HepG2 (cell line): ENCODE measurements at regions not wholly inside any gene's neighbourhood (a gene's known extent, or its start where the extent isn't known, plus 50 kb on each side); places are given as distances from the start of the nearest gene placed in this dataset.
A peak's percentile ranks its signal among the peaks of the same experiment; 100 is the strongest.

Source experiments
- FOXO1 ChIP-seq: sonication (generic); formaldehyde crosslinking; IDR thresholded peaks from 2 replicates; pipeline ENCODE4 v1.4.0; 2020; ENCODE audit warnings: missing genetic modification reagents
- HHEX ChIP-seq: IDR thresholded peaks from 2 replicates; pipeline ENCODE4 v1.6.1; 2016; ENCODE audit warnings: control low read depth
- HMG20A ChIP-seq: IDR thresholded peaks from 2 replicates; pipeline ENCODE4 v1.6.1; 2016; ENCODE audit warnings: borderline replicate concordance
- MIXL1 ChIP-seq: IDR thresholded peaks from 2 replicates; pipeline ENCODE4 v1.6.1; 2016
- MLXIP ChIP-seq: sonication (generic); formaldehyde crosslinking; IDR thresholded peaks from 2 replicates; pipeline ENCODE4 v1.9.0; 2021; ENCODE audit warnings: missing genetic modification reagents, borderline replicate concordance
- PCBP1 ChIP-seq: fragments of 200-400 bp; formaldehyde crosslinking; IDR thresholded peaks from 2 replicates; pipeline ENCODE4 v1.6.1; 2017; ENCODE audit warnings: mild to moderate bottlenecking, low read depth, low read length, borderline replicate concordance
- RCOR2 ChIP-seq: IDR thresholded peaks from 2 replicates; pipeline ENCODE4 v1.6.1; 2016; ENCODE audit warnings: missing biosample characterization, missing genetic modification reagents
- SMYD3 ChIP-seq: sonication (generic); formaldehyde crosslinking; IDR thresholded peaks from 2 replicates; pipeline ENCODE4 v1.8.1; 2023; ENCODE audit warnings: mild to moderate bottlenecking, missing genetic modification reagents
- ZNF30 ChIP-seq: sonication (generic); formaldehyde crosslinking; IDR thresholded peaks from 2 replicates; pipeline ENCODE4 v1.5.0; 2020; ENCODE audit warnings: mild to moderate bottlenecking, missing genetic modification reagents
- TF ChIP-seq, protein P1 (sequence below): IDR thresholded peaks from 2 replicates; pipeline ENCODE4 v1.4.0; 2020; ENCODE audit warnings: mild to moderate bottlenecking, missing genetic modification reagents
- TF ChIP-seq, protein P2 (sequence below): sonication (generic); formaldehyde crosslinking; IDR thresholded peaks from 2 replicates; pipeline ENCODE4 v1.4.0; 2020; ENCODE audit warnings: missing genetic modification reagents
- TF ChIP-seq, protein P3 (sequence below): sonication (generic); IDR thresholded peaks from 2 replicates; pipeline ENCODE4 v1.6.1; 2016; ENCODE audit warnings: low read depth, borderline replicate concordance
- TF ChIP-seq, protein P4 (sequence below): IDR thresholded peaks from 2 replicates; pipeline ENCODE4 v1.6.1; 2018; ENCODE audit warnings: missing genetic modification reagents, mild to moderate bottlenecking, missing compliant biosample characterization
- TF ChIP-seq, protein P5 (sequence below): sonication (generic); formaldehyde crosslinking; IDR thresholded peaks from 2 replicates; pipeline ENCODE4 v1.5.0; 2020; ENCODE audit warnings: mild to moderate bottlenecking, missing genetic modification reagents, borderline replicate concordance

- TF ChIP-seq FOXO1: peak; percentile 86
- TF ChIP-seq ZNF30 (CRISPR knock-in tag): no peak
- TF ChIP-seq MIXL1 (CRISPR knock-in tag): peak; percentile 96
- TF ChIP-seq, protein P1, sequence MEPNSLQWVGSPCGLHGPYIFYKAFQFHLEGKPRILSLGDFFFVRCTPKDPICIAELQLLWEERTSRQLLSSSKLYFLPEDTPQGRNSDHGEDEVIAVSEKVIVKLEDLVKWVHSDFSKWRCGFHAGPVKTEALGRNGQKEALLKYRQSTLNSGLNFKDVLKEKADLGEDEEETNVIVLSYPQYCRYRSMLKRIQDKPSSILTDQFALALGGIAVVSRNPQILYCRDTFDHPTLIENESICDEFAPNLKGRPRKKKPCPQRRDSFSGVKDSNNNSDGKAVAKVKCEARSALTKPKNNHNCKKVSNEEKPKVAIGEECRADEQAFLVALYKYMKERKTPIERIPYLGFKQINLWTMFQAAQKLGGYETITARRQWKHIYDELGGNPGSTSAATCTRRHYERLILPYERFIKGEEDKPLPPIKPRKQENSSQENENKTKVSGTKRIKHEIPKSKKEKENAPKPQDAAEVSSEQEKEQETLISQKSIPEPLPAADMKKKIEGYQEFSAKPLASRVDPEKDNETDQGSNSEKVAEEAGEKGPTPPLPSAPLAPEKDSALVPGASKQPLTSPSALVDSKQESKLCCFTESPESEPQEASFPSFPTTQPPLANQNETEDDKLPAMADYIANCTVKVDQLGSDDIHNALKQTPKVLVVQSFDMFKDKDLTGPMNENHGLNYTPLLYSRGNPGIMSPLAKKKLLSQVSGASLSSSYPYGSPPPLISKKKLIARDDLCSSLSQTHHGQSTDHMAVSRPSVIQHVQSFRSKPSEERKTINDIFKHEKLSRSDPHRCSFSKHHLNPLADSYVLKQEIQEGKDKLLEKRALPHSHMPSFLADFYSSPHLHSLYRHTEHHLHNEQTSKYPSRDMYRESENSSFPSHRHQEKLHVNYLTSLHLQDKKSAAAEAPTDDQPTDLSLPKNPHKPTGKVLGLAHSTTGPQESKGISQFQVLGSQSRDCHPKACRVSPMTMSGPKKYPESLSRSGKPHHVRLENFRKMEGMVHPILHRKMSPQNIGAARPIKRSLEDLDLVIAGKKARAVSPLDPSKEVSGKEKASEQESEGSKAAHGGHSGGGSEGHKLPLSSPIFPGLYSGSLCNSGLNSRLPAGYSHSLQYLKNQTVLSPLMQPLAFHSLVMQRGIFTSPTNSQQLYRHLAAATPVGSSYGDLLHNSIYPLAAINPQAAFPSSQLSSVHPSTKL (CRISPR knock-in tag): peak; percentile 97
- TF ChIP-seq, protein P2, sequence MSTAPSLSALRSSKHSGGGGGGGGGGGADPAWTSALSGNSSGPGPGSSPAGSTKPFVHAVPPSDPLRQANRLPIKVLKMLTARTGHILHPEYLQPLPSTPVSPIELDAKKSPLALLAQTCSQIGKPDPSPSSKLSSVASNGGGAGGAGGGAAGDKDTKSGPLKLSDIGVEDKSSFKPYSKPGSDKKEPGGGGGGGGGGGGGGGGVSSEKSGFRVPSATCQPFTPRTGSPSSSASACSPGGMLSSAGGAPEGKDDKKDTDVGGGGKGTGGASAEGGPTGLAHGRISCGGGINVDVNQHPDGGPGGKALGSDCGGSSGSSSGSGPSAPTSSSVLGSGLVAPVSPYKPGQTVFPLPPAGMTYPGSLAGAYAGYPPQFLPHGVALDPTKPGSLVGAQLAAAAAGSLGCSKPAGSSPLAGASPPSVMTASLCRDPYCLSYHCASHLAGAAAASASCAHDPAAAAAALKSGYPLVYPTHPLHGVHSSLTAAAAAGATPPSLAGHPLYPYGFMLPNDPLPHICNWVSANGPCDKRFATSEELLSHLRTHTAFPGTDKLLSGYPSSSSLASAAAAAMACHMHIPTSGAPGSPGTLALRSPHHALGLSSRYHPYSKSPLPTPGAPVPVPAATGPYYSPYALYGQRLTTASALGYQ (CRISPR knock-in tag): peak; percentile 89; the same call in 1 of the 2 replicates
- TF ChIP-seq RCOR2 (CRISPR knock-in tag): peak; percentile 82; the same call in 1 of the 2 replicates
- no peak for TF ChIP-seq MLXIP (CRISPR knock-in tag)
- TF ChIP-seq, protein P3, sequence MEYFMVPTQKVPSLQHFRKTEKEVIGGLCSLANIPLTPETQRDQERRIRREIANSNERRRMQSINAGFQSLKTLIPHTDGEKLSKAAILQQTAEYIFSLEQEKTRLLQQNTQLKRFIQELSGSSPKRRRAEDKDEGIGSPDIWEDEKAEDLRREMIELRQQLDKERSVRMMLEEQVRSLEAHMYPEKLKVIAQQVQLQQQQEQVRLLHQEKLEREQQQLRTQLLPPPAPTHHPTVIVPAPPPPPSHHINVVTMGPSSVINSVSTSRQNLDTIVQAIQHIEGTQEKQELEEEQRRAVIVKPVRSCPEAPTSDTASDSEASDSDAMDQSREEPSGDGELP: peak; percentile 88
- TF ChIP-seq SMYD3: peak; percentile 79; the same call in 1 of the 2 replicates
- peak; percentile 89; the same call in 1 of the 2 replicates for TF ChIP-seq HMG20A (CRISPR knock-in tag)
- TF ChIP-seq, protein P4, sequence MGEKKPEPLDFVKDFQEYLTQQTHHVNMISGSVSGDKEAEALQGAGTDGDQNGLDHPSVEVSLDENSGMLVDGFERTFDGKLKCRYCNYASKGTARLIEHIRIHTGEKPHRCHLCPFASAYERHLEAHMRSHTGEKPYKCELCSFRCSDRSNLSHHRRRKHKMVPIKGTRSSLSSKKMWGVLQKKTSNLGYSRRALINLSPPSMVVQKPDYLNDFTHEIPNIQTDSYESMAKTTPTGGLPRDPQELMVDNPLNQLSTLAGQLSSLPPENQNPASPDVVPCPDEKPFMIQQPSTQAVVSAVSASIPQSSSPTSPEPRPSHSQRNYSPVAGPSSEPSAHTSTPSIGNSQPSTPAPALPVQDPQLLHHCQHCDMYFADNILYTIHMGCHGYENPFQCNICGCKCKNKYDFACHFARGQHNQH (CRISPR knock-in tag): peak; percentile 80
- TF ChIP-seq, protein P5, sequence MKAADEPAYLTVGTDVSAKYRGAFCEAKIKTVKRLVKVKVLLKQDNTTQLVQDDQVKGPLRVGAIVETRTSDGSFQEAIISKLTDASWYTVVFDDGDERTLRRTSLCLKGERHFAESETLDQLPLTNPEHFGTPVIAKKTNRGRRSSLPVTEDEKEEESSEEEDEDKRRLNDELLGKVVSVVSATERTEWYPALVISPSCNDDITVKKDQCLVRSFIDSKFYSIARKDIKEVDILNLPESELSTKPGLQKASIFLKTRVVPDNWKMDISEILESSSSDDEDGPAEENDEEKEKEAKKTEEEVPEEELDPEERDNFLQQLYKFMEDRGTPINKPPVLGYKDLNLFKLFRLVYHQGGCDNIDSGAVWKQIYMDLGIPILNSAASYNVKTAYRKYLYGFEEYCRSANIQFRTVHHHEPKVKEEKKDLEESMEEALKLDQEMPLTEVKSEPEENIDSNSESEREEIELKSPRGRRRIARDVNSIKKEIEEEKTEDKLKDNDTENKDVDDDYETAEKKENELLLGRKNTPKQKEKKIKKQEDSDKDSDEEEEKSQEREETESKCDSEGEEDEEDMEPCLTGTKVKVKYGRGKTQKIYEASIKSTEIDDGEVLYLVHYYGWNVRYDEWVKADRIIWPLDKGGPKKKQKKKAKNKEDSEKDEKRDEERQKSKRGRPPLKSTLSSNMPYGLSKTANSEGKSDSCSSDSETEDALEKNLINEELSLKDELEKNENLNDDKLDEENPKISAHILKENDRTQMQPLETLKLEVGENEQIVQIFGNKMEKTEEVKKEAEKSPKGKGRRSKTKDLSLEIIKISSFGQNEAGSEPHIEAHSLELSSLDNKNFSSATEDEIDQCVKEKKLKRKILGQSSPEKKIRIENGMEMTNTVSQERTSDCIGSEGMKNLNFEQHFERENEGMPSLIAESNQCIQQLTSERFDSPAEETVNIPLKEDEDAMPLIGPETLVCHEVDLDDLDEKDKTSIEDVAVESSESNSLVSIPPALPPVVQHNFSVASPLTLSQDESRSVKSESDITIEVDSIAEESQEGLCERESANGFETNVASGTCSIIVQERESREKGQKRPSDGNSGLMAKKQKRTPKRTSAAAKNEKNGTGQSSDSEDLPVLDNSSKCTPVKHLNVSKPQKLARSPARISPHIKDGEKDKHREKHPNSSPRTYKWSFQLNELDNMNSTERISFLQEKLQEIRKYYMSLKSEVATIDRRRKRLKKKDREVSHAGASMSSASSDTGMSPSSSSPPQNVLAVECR (CRISPR knock-in tag): peak; percentile 27; the same call in 1 of the 2 replicates
- peak; percentile 54; the same call in 1 of the 2 replicates for TF ChIP-seq HHEX
- no peak for TF ChIP-seq PCBP1
Observed at GRCh38 chr12:46473634-46474329, 101.2 kb upstream of the SLC38A2 start (continued).
